ENCODE measurements at regions not wholly inside any gene's neighbourhood (a gene's known extent, or its start where the extent isn't known, plus 50 kb on each side); places are given as distances from the start of the nearest gene placed in this dataset.
A peak's percentile ranks its signal among the peaks of the same experiment; 100 is the strongest.

- Histone ChIP-seq H4K20me1 (ENCODE audit: insufficient read depth) (no peaks in the 10 kb centered on the region), H3K36me3 (ENCODE audit: low read depth) (no peaks in the 10 kb centered on the region), H2AFZ (no peak overlapping the region), H3K4me1 (ENCODE audit: insufficient read depth) (no peaks in the 10 kb centered on the region), H3K79me2 (ENCODE audit: insufficient read depth) (no peaks in the 10 kb centered on the region), H3F3A (ENCODE audit: insufficient read depth) (no peaks in the 10 kb centered on the region), H3K4me3 (no peak overlapping the region), H3K27ac (no peak overlapping the region), H3K9ac (no peak overlapping the region), H3K9me2 (ENCODE audit: insufficient read depth) (no peaks in the 10 kb centered on the region), H3K4me2 (ENCODE audit: unreplicated experiment) (no peak overlapping the region), H3K9me3 (ENCODE audit: low read depth) (no peaks in the 10 kb centered on the region), H3K27me3 (replicated peaks; ENCODE audit: insufficient read depth) (peaks cover 17% of the 10 kb centered on the region)
- in situ Hi-C loops (cut with MboI), result no loop called here
- WGBS, 2 experiments (ENCODE audit: low coverage in 1 of 2, low lambda C conversion rate in 2 of 2, missing lambda C conversion rate in 2 of 2), result 30 to 38% methylated on average over 2 of the region's 2 CpGs
- TF ChIP-seq EZH2 (IDR thresholded peaks at IDR 0.05; ENCODE audit: insufficient read depth, poor library complexity, severe bottlenecking), result no peak
- TF ChIP-seq EZH2phosphoT487 (IDR thresholded peaks at IDR 0.05; ENCODE audit: insufficient read depth, low read depth), result no peak
- DNase-seq, result no peak
Measured at GRCh38 chr20:37616110-37616425, 77.8 kb upstream of the CTNNBL1 start.

GRCh38 chr20:37615340-37616109 lies 78.3 kb upstream of the CTNNBL1 start:
- 23 to 26% methylated on average over 5 of the region's 5 CpGs for WGBS, 2 experiments (ENCODE audit: low coverage in 1 of 2, low lambda C conversion rate in 2 of 2, missing lambda C conversion rate in 2 of 2)

GRCh38 chr20:37611852-37612251 lies 82.0 kb upstream of the CTNNBL1 start:
- no peaks in the 10 kb centered on the region; the same call in 1 of the 2 replicates for H3K27me3 ChIP-seq (replicated peaks; ENCODE audit: insufficient read depth)
- no peaks in the 10 kb centered on the region for H3F3A ChIP-seq (ENCODE audit: insufficient read depth)
- TF ChIP-seq EZH2phosphoT487 (IDR thresholded peaks at IDR 0.05; ENCODE audit: insufficient read depth, low read depth) (no peak), EZH2 (IDR thresholded peaks at IDR 0.05; ENCODE audit: insufficient read depth, poor library complexity, severe bottlenecking) (no peak)
- no peak overlapping the region for H3K4me3 ChIP-seq
- DNase-seq, result no peak
- in situ Hi-C loops (cut with MboI), result no loop called here
- H3K9ac ChIP-seq, result no peak overlapping the region
- H3K9me3 ChIP-seq (ENCODE audit: low read depth), result no peaks in the 10 kb centered on the region
- H2AFZ ChIP-seq, result no peak overlapping the region
- H3K4me2 ChIP-seq (ENCODE audit: unreplicated experiment), result no peak overlapping the region
- no peaks in the 10 kb centered on the region for H3K9me2 ChIP-seq (ENCODE audit: insufficient read depth)
- 61 to 69% methylated on average over 1 of the region's 1 CpG for WGBS, 2 experiments (ENCODE audit: low coverage in 1 of 2, low lambda C conversion rate in 2 of 2, missing lambda C conversion rate in 2 of 2)
- no peaks in the 10 kb centered on the region for H3K79me2 ChIP-seq (ENCODE audit: insufficient read depth)
- no peaks in the 10 kb centered on the region for H3K36me3 ChIP-seq (ENCODE audit: low read depth)
- H3K27ac ChIP-seq, result no peak overlapping the region
- no peaks in the 10 kb centered on the region for H3K4me1 ChIP-seq (ENCODE audit: insufficient read depth)
- no peaks in the 10 kb centered on the region for H4K20me1 ChIP-seq (ENCODE audit: insufficient read depth)

More at GRCh38 chr20:37615340-37616109, 78.3 kb upstream of the CTNNBL1 start:
- Histone ChIP-seq H3K27me3 (replicated peaks; ENCODE audit: insufficient read depth) (peaks cover 15% of the 10 kb centered on the region), H3F3A (ENCODE audit: insufficient read depth) (no peaks in the 10 kb centered on the region), H3K4me3 (no peak overlapping the region), H3K36me3 (ENCODE audit: low read depth) (no peaks in the 10 kb centered on the region), H3K9me3 (ENCODE audit: low read depth) (no peaks in the 10 kb centered on the region), H3K4me1 (ENCODE audit: insufficient read depth) (no peaks in the 10 kb centered on the region), H3K79me2 (ENCODE audit: insufficient read depth) (no peaks in the 10 kb centered on the region), H3K9ac (no peak overlapping the region), H3K4me2 (ENCODE audit: unreplicated experiment) (no peak overlapping the region), H3K27ac (no peak overlapping the region), H3K9me2 (ENCODE audit: insufficient read depth) (no peaks in the 10 kb centered on the region), H2AFZ (no peak overlapping the region), H4K20me1 (ENCODE audit: insufficient read depth) (no peaks in the 10 kb centered on the region)
- peak; percentile 32 for DNase-seq
- in situ Hi-C loops (cut with MboI), result no loop called here
- no peak for TF ChIP-seq EZH2phosphoT487 (IDR thresholded peaks at IDR 0.05; ENCODE audit: insufficient read depth, low read depth)
- no peak for TF ChIP-seq EZH2 (IDR thresholded peaks at IDR 0.05; ENCODE audit: insufficient read depth, poor library complexity, severe bottlenecking)

GRCh38 chr20:37611346-37611745 lies 82.5 kb upstream of the CTNNBL1 start:
- Histone ChIP-seq H3K4me3 (no peak overlapping the region), H3K27me3 (replicated peaks; ENCODE audit: insufficient read depth) (no peaks in the 10 kb centered on the region; the same call in 1 of the 2 replicates), H3K4me1 (ENCODE audit: insufficient read depth) (no peaks in the 10 kb centered on the region), H3K79me2 (ENCODE audit: insufficient read depth) (no peaks in the 10 kb centered on the region), H3K27ac (no peak overlapping the region), H3K9ac (no peak overlapping the region), H3K4me2 (ENCODE audit: unreplicated experiment) (no peak overlapping the region), H3K36me3 (ENCODE audit: low read depth) (no peaks in the 10 kb centered on the region), H3K9me2 (ENCODE audit: insufficient read depth) (no peaks in the 10 kb centered on the region), H2AFZ (no peak overlapping the region), H4K20me1 (ENCODE audit: insufficient read depth) (no peaks in the 10 kb centered on the region), H3K9me3 (ENCODE audit: low read depth) (no peaks in the 10 kb centered on the region), H3F3A (ENCODE audit: insufficient read depth) (no peaks in the 10 kb centered on the region)
- WGBS, 2 experiments (ENCODE audit: low coverage in 1 of 2, low lambda C conversion rate in 2 of 2, missing lambda C conversion rate in 2 of 2), result 48 to 50% methylated on average over 9 of the region's 9 CpGs
- in situ Hi-C loops (cut with MboI), result no loop called here
- TF ChIP-seq EZH2phosphoT487 (IDR thresholded peaks at IDR 0.05; ENCODE audit: insufficient read depth, low read depth) (no peak), EZH2 (IDR thresholded peaks at IDR 0.05; ENCODE audit: insufficient read depth, poor library complexity, severe bottlenecking) (no peak)
- DNase-seq, result no peak

Measured in GM23248 (cell line).